A549 (cell line): ENCODE measurements at regions not wholly inside any gene's neighbourhood (a gene's known extent, or its start where the extent isn't known, plus 50 kb on each side); places are given as distances from the start of the nearest gene placed in this dataset.

ENCODE experiments used
- ATAC-seq, 2 experiments: fragments of 200-7000 bp in 1 of 2; fragments of >200 bp in 1 of 2; cut with Nextera tagmentation in 1 of 2; cut with Tn5 transposase in 1 of 2; 3 replicates each; pipeline versions ENCODE4 v1.8.0 to v1.9.1; 2018 to 2020; ENCODE audit warnings: mild to moderate bottlenecking in 1 of 2, moderate library complexity in 1 of 2
- CTCF ChIA-PET: fragments of 300-600 bp; sonication (Branson Sonifier 250); formaldehyde crosslinking; extraction: SDS; loops from one replicate; lab custom pipeline; 2021; ENCODE audit warnings: antibody characterized with exemption, inconsistent platforms; lab: Yijun Ruan, JAX
- POLR2A ChIA-PET: fragments of 350-600 bp; formaldehyde crosslinking; extraction: SDS; loops from one replicate; lab custom pipeline; 2021; ENCODE audit warnings: antibody characterized with exemption, inconsistent platforms; lab: Yijun Ruan, JAX
- DNase-seq, 2 experiments: peaks; one replicate each; pipeline versions ENCODE4 v3.0.0 to v3.0.0-alpha.2; 2011 to 2016; ENCODE audit warnings: low read depth in 1 of 2, low spot score in 1 of 2
- FAIRE-seq: peaks from 2 replicates; lab custom pipeline; 2011; peaks lifted over from hg19 to GRCh38; lab: Jason Lieb, UNC
- H3K27ac ChIP-seq, 2 experiments: fragments of >200 bp; sonication (Bioruptor Twin); formaldehyde crosslinking; 3 replicates each; pipeline ENCODE4 v1.5.1; 2016 to 2017
- H3K4me1 ChIP-seq: fragments of >200 bp; sonication (Bioruptor Twin); formaldehyde crosslinking; 3 replicates; pipeline ENCODE4 v1.6.1; 2016
- H3K4me2 ChIP-seq: fragments of >200 bp; sonication (Bioruptor Twin); formaldehyde crosslinking; 3 replicates; pipeline ENCODE4 v1.6.1; 2016
- H3K4me3 ChIP-seq: fragments of >200 bp; sonication (Bioruptor Twin); formaldehyde crosslinking; 3 replicates; pipeline ENCODE4 v1.5.1; 2016
- H3K9me3 ChIP-seq: fragments of >200 bp; sonication (Bioruptor Twin); formaldehyde crosslinking; 3 replicates; pipeline ENCODE4 v1.6.1; 2016
- CBX8 ChIP-seq: fragments of 200-600 bp; sonication (generic); IDR thresholded peaks from 2 replicates; pipeline ENCODE4 v1.6.1; 2016
- CHD4 ChIP-seq: fragments of 200-600 bp; sonication (generic); IDR thresholded peaks from 2 replicates; pipeline ENCODE4 v1.6.1; 2016; ENCODE audit warnings: antibody characterized with exemption, mild to moderate bottlenecking, borderline replicate concordance
- EHF ChIP-seq: fragments of 250-450 bp; sonication (Bioruptor Pico); IDR thresholded peaks from 2 replicates; pipeline ENCODE4 v1.5.0; 2020; ENCODE audit warnings: mild to moderate bottlenecking
- GATA3 ChIP-seq: IDR thresholded peaks from 2 replicates; pipeline ENCODE4 v1.6.1; 2012; ENCODE audit warnings: borderline replicate concordance
- JUN ChIP-seq, 2 experiments: fragments of >200 bp; sonication (Bioruptor Twin); formaldehyde crosslinking; IDR thresholded peaks; 2 replicates in 1 of 2; 3 replicates in 1 of 2; pipeline ENCODE4 v1.6.1; 2016 to 2017
- MAFK ChIP-seq: fragments of 450-650 bp; IDR thresholded peaks from 2 replicates; pipeline ENCODE4 v1.6.1; 2014; ENCODE audit not compliant: partially characterized antibody
- MYC ChIP-seq: IDR thresholded peaks from 2 replicates; pipeline ENCODE4 v1.6.1; 2012; ENCODE audit warnings: mild to moderate bottlenecking, inconsistent platforms, low read length, improper control_type of control experiment, borderline replicate concordance
- PHF8 ChIP-seq: fragments of 200-600 bp; sonication (generic); IDR thresholded peaks from 2 replicates; pipeline ENCODE4 v1.6.1; 2016; ENCODE audit warnings: low read depth, mild to moderate bottlenecking, antibody characterized with exemption, moderate library complexity, borderline replicate concordance
- RAD21 ChIP-seq, 2 experiments: fragments of >200 bp in 1 of 2; sonication (Bioruptor Twin) in 1 of 2; formaldehyde crosslinking in 1 of 2; IDR thresholded peaks in 1 of 2; conservative IDR thresholded peaks in 1 of 2; 2 replicates in 1 of 2; 3 replicates in 1 of 2; pipeline ENCODE4 v1.6.1; 2012 to 2018; ENCODE audit warnings: inconsistent platforms in 1 of 2
- RNF2 ChIP-seq: fragments of 200-600 bp; sonication (generic); IDR thresholded peaks from 2 replicates; pipeline ENCODE4 v1.6.1; 2016; ENCODE audit warnings: low read depth, mild to moderate bottlenecking, antibody characterized with exemption, moderate library complexity, borderline replicate concordance
- TFCP2L1 ChIP-seq: fragments of 250-450 bp; sonication (Bioruptor Pico); IDR thresholded peaks from 2 replicates; pipeline ENCODE4 v1.5.0; 2021; ENCODE audit warnings: mild to moderate bottlenecking
- ZFP36 ChIP-seq: fragments of 450-650 bp; IDR thresholded peaks from 2 replicates; pipeline ENCODE4 v1.6.1; 2014; ENCODE audit warnings: borderline replicate concordance; ENCODE audit not compliant: partially characterized antibody
- WGBS: methylation state at CpG from one replicate; pipeline ENCODE4 v1.1.6; 2017; ENCODE audit errors: missing lambda C conversion rate; 5-methylcytosine and 5-hydroxymethylcytosine counted together
- TF ChIP-seq, protein P1 (sequence below): fragments of >200 bp; sonication (Bioruptor Twin); formaldehyde crosslinking; IDR thresholded peaks from 2 replicates; pipeline ENCODE4 v1.6.1; 2016
- TF ChIP-seq, protein P2 (sequence below): IDR thresholded peaks from 2 replicates; pipeline ENCODE4 v1.6.1; 2012
- TF ChIP-seq, protein P3 (sequence below): IDR thresholded peaks from 2 replicates; pipeline ENCODE4 v1.6.1; 2012
- TF ChIP-seq, protein P4 (sequence below): IDR thresholded peaks from 2 replicates; pipeline ENCODE4 v1.6.1; 2012; ENCODE audit warnings: low read depth, borderline replicate concordance
- TF ChIP-seq, protein P5 (sequence below): fragments of >200 bp; sonication (Bioruptor Twin); formaldehyde crosslinking; IDR thresholded peaks from 3 replicates; pipeline ENCODE4 v1.5.1; 2016
- TF ChIP-seq, protein P6 (sequence below): fragments of 250-450 bp; sonication (Bioruptor Pico); IDR thresholded peaks from 2 replicates; pipeline ENCODE4 v1.5.0; 2021; ENCODE audit warnings: mild to moderate bottlenecking, moderate library complexity, borderline replicate concordance
- TF ChIP-seq, protein P7 (sequence below): fragments of 150-350 bp; IDR thresholded peaks from 2 replicates; pipeline ENCODE4 v1.6.1; 2014; ENCODE audit warnings: low read depth, mild to moderate bottlenecking, low read length

DNA sequence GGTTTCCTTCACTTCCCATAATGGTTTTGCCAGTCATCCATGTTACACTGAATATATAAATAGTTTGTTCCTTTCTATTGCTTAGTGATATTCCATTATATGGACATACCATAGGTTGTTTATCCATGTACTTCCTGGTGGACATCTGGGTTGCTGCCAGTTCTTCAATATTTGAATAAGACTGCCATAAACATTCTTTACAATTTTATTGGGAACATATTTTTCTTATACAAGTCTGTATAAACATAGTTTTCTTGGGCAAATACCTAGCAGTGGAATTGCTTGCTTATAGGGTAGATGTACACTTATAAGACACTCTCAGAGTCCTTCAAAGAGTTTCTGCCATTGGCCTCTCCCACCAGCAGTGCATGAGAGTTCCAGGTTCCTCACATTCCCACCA is 231.4 kb downstream of the OPA1 start:
- CTCF ChIA-PET: no interaction called here
- TF ChIP-seq, protein P1, sequence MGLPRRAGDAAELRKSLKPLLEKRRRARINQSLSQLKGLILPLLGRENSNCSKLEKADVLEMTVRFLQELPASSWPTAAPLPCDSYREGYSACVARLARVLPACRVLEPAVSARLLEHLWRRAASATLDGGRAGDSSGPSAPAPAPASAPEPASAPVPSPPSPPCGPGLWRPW: no peak
- TF ChIP-seq, protein P2, sequence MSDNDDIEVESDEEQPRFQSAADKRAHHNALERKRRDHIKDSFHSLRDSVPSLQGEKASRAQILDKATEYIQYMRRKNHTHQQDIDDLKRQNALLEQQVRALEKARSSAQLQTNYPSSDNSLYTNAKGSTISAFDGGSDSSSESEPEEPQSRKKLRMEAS: no peak
- TF ChIP-seq, protein P3, sequence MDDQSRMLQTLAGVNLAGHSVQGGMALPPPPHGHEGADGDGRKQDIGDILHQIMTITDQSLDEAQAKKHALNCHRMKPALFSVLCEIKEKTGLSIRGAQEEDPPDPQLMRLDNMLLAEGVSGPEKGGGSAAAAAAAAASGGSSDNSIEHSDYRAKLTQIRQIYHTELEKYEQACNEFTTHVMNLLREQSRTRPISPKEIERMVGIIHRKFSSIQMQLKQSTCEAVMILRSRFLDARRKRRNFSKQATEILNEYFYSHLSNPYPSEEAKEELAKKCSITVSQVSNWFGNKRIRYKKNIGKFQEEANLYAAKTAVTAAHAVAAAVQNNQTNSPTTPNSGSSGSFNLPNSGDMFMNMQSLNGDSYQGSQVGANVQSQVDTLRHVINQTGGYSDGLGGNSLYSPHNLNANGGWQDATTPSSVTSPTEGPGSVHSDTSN: no peak
- TF ChIP-seq PHF8 (no peak), TFCP2L1 (CRISPR knock-in tag) (no peak), RNF2 (no peak), EHF (CRISPR knock-in tag) (no peak), CHD4 (no peak)
- TF ChIP-seq, protein P4, sequence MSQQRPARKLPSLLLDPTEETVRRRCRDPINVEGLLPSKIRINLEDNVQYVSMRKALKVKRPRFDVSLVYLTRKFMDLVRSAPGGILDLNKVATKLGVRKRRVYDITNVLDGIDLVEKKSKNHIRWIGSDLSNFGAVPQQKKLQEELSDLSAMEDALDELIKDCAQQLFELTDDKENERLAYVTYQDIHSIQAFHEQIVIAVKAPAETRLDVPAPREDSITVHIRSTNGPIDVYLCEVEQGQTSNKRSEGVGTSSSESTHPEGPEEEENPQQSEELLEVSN: no peak
- TF ChIP-seq, protein P5, sequence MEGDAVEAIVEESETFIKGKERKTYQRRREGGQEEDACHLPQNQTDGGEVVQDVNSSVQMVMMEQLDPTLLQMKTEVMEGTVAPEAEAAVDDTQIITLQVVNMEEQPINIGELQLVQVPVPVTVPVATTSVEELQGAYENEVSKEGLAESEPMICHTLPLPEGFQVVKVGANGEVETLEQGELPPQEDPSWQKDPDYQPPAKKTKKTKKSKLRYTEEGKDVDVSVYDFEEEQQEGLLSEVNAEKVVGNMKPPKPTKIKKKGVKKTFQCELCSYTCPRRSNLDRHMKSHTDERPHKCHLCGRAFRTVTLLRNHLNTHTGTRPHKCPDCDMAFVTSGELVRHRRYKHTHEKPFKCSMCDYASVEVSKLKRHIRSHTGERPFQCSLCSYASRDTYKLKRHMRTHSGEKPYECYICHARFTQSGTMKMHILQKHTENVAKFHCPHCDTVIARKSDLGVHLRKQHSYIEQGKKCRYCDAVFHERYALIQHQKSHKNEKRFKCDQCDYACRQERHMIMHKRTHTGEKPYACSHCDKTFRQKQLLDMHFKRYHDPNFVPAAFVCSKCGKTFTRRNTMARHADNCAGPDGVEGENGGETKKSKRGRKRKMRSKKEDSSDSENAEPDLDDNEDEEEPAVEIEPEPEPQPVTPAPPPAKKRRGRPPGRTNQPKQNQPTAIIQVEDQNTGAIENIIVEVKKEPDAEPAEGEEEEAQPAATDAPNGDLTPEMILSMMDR: no peak
- TF ChIP-seq, protein P6, sequence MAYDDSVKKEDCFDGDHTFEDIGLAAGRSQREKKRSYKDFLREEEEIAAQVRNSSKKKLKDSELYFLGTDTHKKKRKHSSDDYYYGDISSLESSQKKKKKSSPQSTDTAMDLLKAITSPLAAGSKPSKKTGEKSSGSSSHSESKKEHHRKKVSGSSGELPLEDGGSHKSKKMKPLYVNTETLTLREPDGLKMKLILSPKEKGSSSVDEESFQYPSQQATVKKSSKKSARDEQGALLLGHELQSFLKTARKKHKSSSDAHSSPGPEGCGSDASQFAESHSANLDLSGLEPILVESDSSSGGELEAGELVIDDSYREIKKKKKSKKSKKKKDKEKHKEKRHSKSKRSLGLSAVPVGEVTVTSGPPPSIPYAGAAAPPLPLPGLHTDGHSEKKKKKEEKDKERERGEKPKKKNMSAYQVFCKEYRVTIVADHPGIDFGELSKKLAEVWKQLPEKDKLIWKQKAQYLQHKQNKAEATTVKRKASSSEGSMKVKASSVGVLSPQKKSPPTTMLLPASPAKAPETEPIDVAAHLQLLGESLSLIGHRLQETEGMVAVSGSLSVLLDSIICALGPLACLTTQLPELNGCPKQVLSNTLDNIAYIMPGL (CRISPR knock-in tag): no peak
- no peaks in the 10 kb centered on the region for H3K4me1 ChIP-seq
- peaks cover 4% of the 10 kb centered on the region; the same call in 2 of the 3 replicates for H3K9me3 ChIP-seq
- DNase-seq (no peak), FAIRE-seq (no peak), ATAC-seq (no peak)
- no peak overlapping the region for H3K4me2 ChIP-seq
- H3K4me3 ChIP-seq: no peak overlapping the region
- H3K27ac ChIP-seq: no peak overlapping the region
- POLR2A ChIA-PET: no interaction called here

DNA sequence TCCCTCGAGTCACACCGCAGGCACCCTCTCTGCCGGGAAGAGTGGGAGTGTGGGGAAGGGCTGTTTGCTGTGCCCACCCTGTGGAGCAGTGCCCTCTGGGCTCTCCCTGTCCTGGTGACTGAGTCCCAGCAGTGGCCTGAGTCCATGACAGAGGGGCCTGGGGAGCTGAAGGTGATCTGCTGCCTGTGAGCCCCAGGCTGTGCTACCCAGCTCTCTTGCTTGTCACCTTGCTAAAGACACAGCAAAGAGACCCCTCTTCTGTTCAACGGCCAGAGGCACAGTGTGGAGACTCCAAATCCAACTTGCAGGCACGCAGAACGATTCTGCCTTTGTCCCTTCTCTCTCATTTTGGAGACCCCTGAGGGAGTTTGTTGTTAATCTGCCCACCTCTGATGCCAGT is 232.6 kb downstream of the OPA1 start:
- Histone ChIP-seq H3K9me3 (peaks cover 4% of the 10 kb centered on the region; the same call in 2 of the 3 replicates), H3K4me1 (no peaks in the 10 kb centered on the region), H3K27ac (no peak overlapping the region), H3K4me2 (no peak overlapping the region), H3K4me3 (no peak overlapping the region)
- DNase-seq: no peak
- TF ChIP-seq, protein P4: no peak
- TF ChIP-seq, protein P2: no peak
- CTCF ChIA-PET: interaction anchor here (0.9 to 1.5 kb wide), 2 partner anchors 38 to 508 kb away, joined by 3 to 5 read pairs; no protein-coding TSS in a partner anchor
- FAIRE-seq: no peak
- POLR2A ChIA-PET: interaction anchor here (0.9 kb wide), 1 partner anchor 9 kb away, joined by 5 read pairs; no protein-coding TSS in a partner anchor
- ATAC-seq: no peak
- WGBS: 51% methylated on average over 6 of the region's 6 CpGs

DNA sequence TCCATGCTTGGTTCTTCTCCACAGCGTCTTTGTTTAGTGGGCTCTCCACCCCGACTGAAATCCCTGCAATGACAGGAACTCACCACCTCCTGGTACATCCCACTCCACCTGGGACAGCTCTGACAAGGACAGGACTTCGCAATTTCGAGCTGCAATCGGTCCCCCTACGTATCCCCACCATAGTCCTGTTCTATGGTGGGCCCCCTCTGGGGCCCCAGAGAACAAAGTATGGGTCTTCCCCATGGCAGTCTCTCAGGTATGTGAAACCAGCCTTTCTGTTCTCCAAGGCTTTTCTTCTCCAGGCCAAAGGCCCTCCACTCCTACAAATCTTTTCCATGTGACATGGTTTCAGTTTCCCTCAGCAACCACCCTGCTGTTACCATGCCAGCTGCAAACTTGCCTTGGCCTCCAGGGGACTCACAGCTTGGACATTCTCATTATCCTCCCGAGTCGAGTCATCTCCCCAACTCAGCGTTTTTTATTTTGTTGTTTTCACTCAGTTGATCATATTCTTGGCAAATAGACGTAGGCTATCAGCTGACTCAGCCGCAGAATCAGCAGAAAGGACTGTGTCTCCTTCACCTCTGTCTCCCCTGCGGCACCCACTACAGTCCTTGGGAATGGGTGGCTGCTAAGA is 233.3 kb downstream of the OPA1 start:
- WGBS: 70% methylated on average over 12 of the region's 12 CpGs
- Histone ChIP-seq H3K4me3 (no peak overlapping the region), H3K27ac (0 out of 6 replicates have a peak overlapping the region, but pooled peaks of 1 of the 2 experiments have one; percentile 18), H3K4me2 (no peak overlapping the region), H3K4me1 (no peaks in the 10 kb centered on the region), H3K9me3 (peaks cover 4% of the 10 kb centered on the region; the same call in 2 of the 3 replicates)
- DNase-seq: peak in 1 of 2 experiments; percentile 25
- ChIA-PET CTCF (interaction anchor here (0.7 to 1.5 kb wide), 3 partner anchors 11 to 479 kb away, joined by 3 to 5 read pairs (median 3); no protein-coding TSS in a partner anchor), POLR2A (interaction anchor here (0.9 kb wide), 1 partner anchor 10 kb away, joined by 5 read pairs; no protein-coding TSS in a partner anchor)
- no peak for ATAC-seq
- TF ChIP-seq MYC: no peak
- TF ChIP-seq RAD21 (conservative IDR thresholded peaks at IDR 0.05 in 1 of 2, IDR thresholded peaks at IDR 0.05 in 1 of 2): no peak
- TF ChIP-seq ZFP36: no peak
- no peak for TF ChIP-seq GATA3
- peak; percentile 29 for TF ChIP-seq MAFK
- no peak for TF ChIP-seq CBX8
- no peak for TF ChIP-seq JUN (IDR thresholded peaks at IDR 0.05)
- TF ChIP-seq, protein P7, sequence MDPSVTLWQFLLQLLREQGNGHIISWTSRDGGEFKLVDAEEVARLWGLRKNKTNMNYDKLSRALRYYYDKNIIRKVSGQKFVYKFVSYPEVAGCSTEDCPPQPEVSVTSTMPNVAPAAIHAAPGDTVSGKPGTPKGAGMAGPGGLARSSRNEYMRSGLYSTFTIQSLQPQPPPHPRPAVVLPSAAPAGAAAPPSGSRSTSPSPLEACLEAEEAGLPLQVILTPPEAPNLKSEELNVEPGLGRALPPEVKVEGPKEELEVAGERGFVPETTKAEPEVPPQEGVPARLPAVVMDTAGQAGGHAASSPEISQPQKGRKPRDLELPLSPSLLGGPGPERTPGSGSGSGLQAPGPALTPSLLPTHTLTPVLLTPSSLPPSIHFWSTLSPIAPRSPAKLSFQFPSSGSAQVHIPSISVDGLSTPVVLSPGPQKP: no peak
- FAIRE-seq: no peak
